C4-2B (cell line): ENCODE measurements at regions not wholly inside any gene's neighbourhood (a gene's known extent, or its start where the extent isn't known, plus 50 kb on each side); places are given as distances from the start of the nearest gene placed in this dataset.

ENCODE experiments used
- ZFX ChIP-seq: fragments of 450-650 bp; IDR thresholded peaks from 2 replicates; pipeline ENCODE4 v1.6.1; 2017
- TF ChIP-seq, protein P1 (sequence below): fragments of 450-650 bp; conservative IDR thresholded peaks from 2 replicates; pipeline ENCODE4 v1.5.1; 2017; ENCODE audit warnings: mild to moderate bottlenecking

DNA sequence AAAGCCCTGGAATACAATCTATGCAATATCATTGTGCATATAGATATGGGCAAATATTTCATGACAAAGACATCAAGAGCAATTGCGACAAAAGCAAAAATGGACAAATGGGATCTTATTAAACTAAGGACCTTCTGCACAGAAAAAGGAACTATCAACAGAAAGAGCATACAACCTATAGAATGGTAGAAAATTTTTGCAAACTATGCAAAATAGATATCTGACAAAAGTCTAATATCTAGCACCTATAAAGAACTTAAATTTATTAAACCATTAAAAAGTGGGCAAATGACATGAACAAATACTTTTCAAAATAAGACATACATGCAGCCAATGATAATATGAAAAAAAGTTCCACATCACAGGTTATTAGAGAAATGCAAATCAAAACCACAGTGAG lies 312.9 kb downstream of the GLUD2 start:
- TF ChIP-seq, protein P1, sequence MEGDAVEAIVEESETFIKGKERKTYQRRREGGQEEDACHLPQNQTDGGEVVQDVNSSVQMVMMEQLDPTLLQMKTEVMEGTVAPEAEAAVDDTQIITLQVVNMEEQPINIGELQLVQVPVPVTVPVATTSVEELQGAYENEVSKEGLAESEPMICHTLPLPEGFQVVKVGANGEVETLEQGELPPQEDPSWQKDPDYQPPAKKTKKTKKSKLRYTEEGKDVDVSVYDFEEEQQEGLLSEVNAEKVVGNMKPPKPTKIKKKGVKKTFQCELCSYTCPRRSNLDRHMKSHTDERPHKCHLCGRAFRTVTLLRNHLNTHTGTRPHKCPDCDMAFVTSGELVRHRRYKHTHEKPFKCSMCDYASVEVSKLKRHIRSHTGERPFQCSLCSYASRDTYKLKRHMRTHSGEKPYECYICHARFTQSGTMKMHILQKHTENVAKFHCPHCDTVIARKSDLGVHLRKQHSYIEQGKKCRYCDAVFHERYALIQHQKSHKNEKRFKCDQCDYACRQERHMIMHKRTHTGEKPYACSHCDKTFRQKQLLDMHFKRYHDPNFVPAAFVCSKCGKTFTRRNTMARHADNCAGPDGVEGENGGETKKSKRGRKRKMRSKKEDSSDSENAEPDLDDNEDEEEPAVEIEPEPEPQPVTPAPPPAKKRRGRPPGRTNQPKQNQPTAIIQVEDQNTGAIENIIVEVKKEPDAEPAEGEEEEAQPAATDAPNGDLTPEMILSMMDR = no peak
- no peak for TF ChIP-seq ZFX
